MM.1S (cell line): ENCODE measurements at regions not wholly inside any gene's neighbourhood (a gene's known extent, or its start where the extent isn't known, plus 50 kb on each side); places are given as distances from the start of the nearest gene placed in this dataset.
A peak's percentile ranks its signal among the peaks of the same experiment; 100 is the strongest.

ENCODE experiments used
- DNase-seq: peaks from one replicate; pipeline ENCODE4 v3.0.0-alpha.2; 2015
- H2AFZ ChIP-seq: fragments of 300-600 bp; sonication (generic); 2 replicates; pipeline ENCODE4 v1.6.0; 2016; ENCODE audit warnings: antibody characterized with exemption, low read length
- H3F3A ChIP-seq: fragments of 300-600 bp; sonication (generic); 2 replicates; pipeline ENCODE4 v1.6.1; 2016; ENCODE audit warnings: mild to moderate bottlenecking, antibody characterized with exemption, low read length, moderate library complexity, mixed read lengths; ENCODE audit not compliant: insufficient read depth
- H3K27ac ChIP-seq: fragments of 300-600 bp; sonication (generic); 2 replicates; pipeline ENCODE4 v1.5.1; 2016; ENCODE audit warnings: mild to moderate bottlenecking, low read length
- H3K27me3 ChIP-seq: fragments of 300-600 bp; sonication (generic); replicated peaks from 2 replicates; pipeline ENCODE4 v1.6.0; 2016; ENCODE audit warnings: low read length; ENCODE audit not compliant: insufficient read depth
- H3K36me3 ChIP-seq: fragments of 300-600 bp; sonication (generic); replicated peaks from 2 replicates; pipeline ENCODE4 v1.6.1; 2016; ENCODE audit warnings: mild to moderate bottlenecking, low read length, mixed read lengths; ENCODE audit not compliant: insufficient read depth
- H3K4me1 ChIP-seq: fragments of 300-600 bp; sonication (generic); 2 replicates; pipeline ENCODE4 v1.6.1; 2016; ENCODE audit warnings: low read length, mixed read lengths
- H3K4me2 ChIP-seq: fragments of 300-600 bp; sonication (generic); 2 replicates; pipeline ENCODE4 v1.6.0; 2016; ENCODE audit warnings: low read depth, low read length
- H3K4me3 ChIP-seq: fragments of 300-600 bp; sonication (generic); 2 replicates; pipeline ENCODE4 v1.5.1; 2016; ENCODE audit warnings: low read length, mixed read lengths
- H3K79me2 ChIP-seq: fragments of 300-600 bp; sonication (generic); 2 replicates; pipeline ENCODE4 v1.6.1; 2016; ENCODE audit warnings: mixed run types, low read length, mixed read lengths
- H3K9ac ChIP-seq: fragments of 300-600 bp; sonication (generic); 2 replicates; pipeline ENCODE4 v1.6.1; 2016; ENCODE audit warnings: low read length, mixed read lengths
- H3K9me2 ChIP-seq: fragments of 300-600 bp; sonication (generic); replicated peaks from 2 replicates; pipeline ENCODE4 v1.6.1; 2016; ENCODE audit warnings: mild to moderate bottlenecking, low read length, mixed read lengths; ENCODE audit not compliant: insufficient read depth
- H3K9me3 ChIP-seq: fragments of 300-600 bp; sonication (generic); replicated peaks from 2 replicates; pipeline ENCODE4 v1.6.1; 2016; ENCODE audit warnings: mild to moderate bottlenecking, low read length, mixed read lengths; ENCODE audit not compliant: insufficient read depth
- H4K20me1 ChIP-seq: fragments of 300-600 bp; sonication (generic); 2 replicates; pipeline ENCODE4 v1.6.1; 2016; ENCODE audit warnings: mild to moderate bottlenecking, low read length, moderate library complexity, mixed read lengths; ENCODE audit not compliant: insufficient read depth
- CTCF ChIP-seq: fragments of 300-600 bp; sonication (generic); IDR thresholded peaks from 2 replicates; pipeline ENCODE4 v1.5.1; 2016; ENCODE audit warnings: antibody characterized with exemption, low read length, mixed read lengths
- EZH2 ChIP-seq: fragments of 300-600 bp; sonication (generic); optimal IDR thresholded peaks from 2 replicates; pipeline ENCODE3; 2017; ENCODE audit warnings: low read depth, mild to moderate bottlenecking, antibody characterized with exemption, low read length, mixed read lengths
- EZH2phosphoT487 ChIP-seq: fragments of 300-600 bp; sonication (generic); IDR thresholded peaks from 2 replicates; pipeline ENCODE4 v1.6.1; 2018; ENCODE audit warnings: antibody characterized with exemption, low read length

- no peaks in the 10 kb centered on the region for H3F3A ChIP-seq
- no peaks in the 10 kb centered on the region for H4K20me1 ChIP-seq
- no peaks in the 10 kb centered on the region for H3K9me3 ChIP-seq
- H3K9ac ChIP-seq = no peak overlapping the region
- no peak overlapping the region for H3K27ac ChIP-seq
- no peak overlapping the region for H2AFZ ChIP-seq
- no peak overlapping the region for H3K4me2 ChIP-seq
- no peak overlapping the region for H3K4me3 ChIP-seq
- TF ChIP-seq CTCF = no peak
- TF ChIP-seq EZH2 = no peak
- TF ChIP-seq EZH2phosphoT487 = no peak
- 0 out of 2 replicates have a peak, but pooled peaks cover 3% of the 10 kb centered on the region for H3K4me1 ChIP-seq
- H3K9me2 ChIP-seq = no peaks in the 10 kb centered on the region
- no peaks in the 10 kb centered on the region for H3K27me3 ChIP-seq
- DNase-seq = no peak
- H3K79me2 ChIP-seq = no peaks in the 10 kb centered on the region
- no peaks in the 10 kb centered on the region for H3K36me3 ChIP-seq
Measured at GRCh38 chr5:125530833-125531615, 784.6 kb upstream of the ZNF608 start.

GRCh38 chr5:125536095-125536494 is 789.7 kb upstream of the ZNF608 start:
- Histone ChIP-seq H3K4me3 (no peak overlapping the region), H3K4me1 (peaks cover 9% of the 10 kb centered on the region; the same call in 1 of the 2 replicates), H3K9ac (no peak overlapping the region), H3K36me3 (no peaks in the 10 kb centered on the region), H3K27ac (no peak overlapping the region), H3K9me2 (no peaks in the 10 kb centered on the region), H3K9me3 (no peaks in the 10 kb centered on the region), H2AFZ (no peak overlapping the region), H4K20me1 (no peaks in the 10 kb centered on the region), H3K4me2 (peak overlapping the region; percentile 32; the same call in 1 of the 2 replicates), H3K27me3 (no peaks in the 10 kb centered on the region), H3K79me2 (no peaks in the 10 kb centered on the region), H3F3A (no peaks in the 10 kb centered on the region)
- DNase-seq = peak; percentile 55
- TF ChIP-seq EZH2 (no peak), EZH2phosphoT487 (no peak), CTCF (no peak)

- Histone ChIP-seq H3K79me2 (no peaks in the 10 kb centered on the region), H3F3A (no peaks in the 10 kb centered on the region), H3K27ac (no peak overlapping the region), H3K4me2 (peak overlapping the region; percentile 32; the same call in 1 of the 2 replicates), H3K9me2 (no peaks in the 10 kb centered on the region), H3K36me3 (no peaks in the 10 kb centered on the region), H2AFZ (no peak overlapping the region), H3K27me3 (no peaks in the 10 kb centered on the region), H4K20me1 (no peaks in the 10 kb centered on the region), H3K9ac (no peak overlapping the region), H3K9me3 (no peaks in the 10 kb centered on the region), H3K4me3 (no peak overlapping the region), H3K4me1 (peaks cover 9% of the 10 kb centered on the region; the same call in 1 of the 2 replicates)
- no peak for TF ChIP-seq EZH2phosphoT487
- no peak for TF ChIP-seq CTCF
- no peak for TF ChIP-seq EZH2
- DNase-seq = no peak
Measured at GRCh38 chr5:125536582-125536981, 790.1 kb upstream of the ZNF608 start.
